ENCODE measurements at regions not wholly inside any gene's neighbourhood (a gene's known extent, or its start where the extent isn't known, plus 50 kb on each side); places are given as distances from the start of the nearest gene placed in this dataset.
"Not testable (repeated sequence)": the region's sequence is repeated elsewhere in the genome, so short reads cannot be mapped to it uniquely, and the experiment has no call there.

- Mint-ChIP-seq H3K27me3 (ENCODE audit: low read depth) (no peaks in the 10 kb centered on the region), H3K27ac (ENCODE audit: unreplicated experiment) (no peak overlapping the region), H3K9me3 (ENCODE audit: low read depth) (peaks cover 22% of the 10 kb centered on the region), H3K36me3 (ENCODE audit: low read depth) (no peaks in the 10 kb centered on the region), H3K4me1 (ENCODE audit: low read depth) (no peaks in the 10 kb centered on the region), H3K4me3 (ENCODE audit: unreplicated experiment) (no peak overlapping the region)
- DNase-seq (ENCODE audit: low spot score): no peak
- no peak for TF ChIP-seq CTCF (IDR thresholded peaks at IDR 0.05)
Observed at GRCh38 chr2:57408587-57408986, 638.0 kb upstream of the VRK2 start.

DNA sequence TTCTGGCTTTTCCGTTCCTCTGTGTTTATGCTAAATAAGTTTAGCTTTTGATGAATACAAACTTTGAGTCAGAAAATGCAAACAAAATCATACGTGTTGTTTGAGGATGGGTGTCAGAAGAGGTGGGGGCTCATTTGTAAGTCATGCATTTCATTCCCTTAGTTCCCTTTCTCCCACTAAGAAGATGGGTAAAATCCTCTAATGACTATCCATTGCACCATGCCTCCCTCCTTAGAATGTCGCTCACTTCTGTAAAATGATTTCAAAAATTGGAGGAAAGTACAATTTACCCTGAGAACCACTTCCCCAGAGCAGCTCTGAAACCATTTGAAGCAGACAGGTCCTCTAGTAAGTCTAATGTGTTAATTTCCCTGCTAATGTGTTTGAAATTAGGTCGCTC is 629.6 kb upstream of the VRK2 start:
- H3K27me3 Mint-ChIP-seq (ENCODE audit: low read depth): peaks cover 6% of the 10 kb centered on the region
- peaks cover 2% of the 10 kb centered on the region for H3K36me3 Mint-ChIP-seq (ENCODE audit: low read depth)
- peaks cover 27% of the 10 kb centered on the region for H3K9me3 Mint-ChIP-seq (ENCODE audit: low read depth)
- no peak for DNase-seq (ENCODE audit: low spot score)
- H3K27ac Mint-ChIP-seq (ENCODE audit: unreplicated experiment): no peak overlapping the region
- H3K4me3 Mint-ChIP-seq (ENCODE audit: unreplicated experiment): no peak overlapping the region
- no peak for TF ChIP-seq CTCF (IDR thresholded peaks at IDR 0.05)
- H3K4me1 Mint-ChIP-seq (ENCODE audit: low read depth): no peaks in the 10 kb centered on the region

DNA sequence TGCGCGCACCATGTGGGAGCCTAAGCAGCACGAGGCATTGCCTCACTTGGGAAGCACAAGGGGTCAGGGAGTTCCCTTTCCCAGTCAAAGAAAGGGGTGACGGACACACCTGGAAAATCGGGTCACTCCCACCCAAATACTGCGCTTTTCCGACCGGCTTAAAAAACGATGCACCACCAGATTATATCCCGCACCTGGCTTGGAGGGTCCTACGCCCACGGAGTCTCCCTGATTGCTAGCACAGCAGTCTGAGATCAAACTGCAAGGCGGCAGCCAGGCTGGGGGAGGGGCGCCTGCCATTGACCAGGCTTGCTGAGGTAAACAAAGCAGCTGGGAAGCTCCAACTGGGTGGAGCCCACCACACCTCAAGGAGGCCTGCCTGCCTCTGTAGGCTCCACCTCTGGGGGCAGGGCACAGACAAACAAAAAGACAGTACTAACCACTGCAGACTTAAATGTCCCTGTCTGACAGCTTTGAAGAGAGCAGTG is 627.7 kb upstream of the VRK2 start:
- not testable (repeated sequence) for H3K36me3 Mint-ChIP-seq (ENCODE audit: low read depth); H3K27ac Mint-ChIP-seq (ENCODE audit: unreplicated experiment); H3K27me3 Mint-ChIP-seq (ENCODE audit: low read depth); H3K9me3 Mint-ChIP-seq (ENCODE audit: low read depth); DNase-seq (ENCODE audit: low spot score); H3K4me3 Mint-ChIP-seq (ENCODE audit: unreplicated experiment); H3K4me1 Mint-ChIP-seq (ENCODE audit: low read depth)

- Mint-ChIP-seq H3K27ac (ENCODE audit: unreplicated experiment) (no peak overlapping the region), H3K36me3 (ENCODE audit: low read depth) (no peaks in the 10 kb centered on the region), H3K9me3 (ENCODE audit: low read depth) (no peaks in the 10 kb centered on the region), H3K4me1 (ENCODE audit: low read depth) (no peaks in the 10 kb centered on the region), H3K27me3 (ENCODE audit: low read depth) (peaks cover 7% of the 10 kb centered on the region), H3K4me3 (ENCODE audit: unreplicated experiment) (no peak overlapping the region)
- no peak for DNase-seq (ENCODE audit: low spot score)
- no peak for TF ChIP-seq CTCF (IDR thresholded peaks at IDR 0.05)
Observed at GRCh38 chr2:57429831-57430230, 616.8 kb upstream of the VRK2 start.

GRCh38 chr2:57432528-57432927 is 614.1 kb upstream of the VRK2 start:
- TF ChIP-seq CTCF (IDR thresholded peaks at IDR 0.05): no peak
- Mint-ChIP-seq H3K9me3 (ENCODE audit: low read depth) (no peaks in the 10 kb centered on the region), H3K27me3 (ENCODE audit: low read depth) (peaks cover 17% of the 10 kb centered on the region), H3K4me1 (ENCODE audit: low read depth) (no peaks in the 10 kb centered on the region), H3K36me3 (ENCODE audit: low read depth) (no peaks in the 10 kb centered on the region), H3K27ac (ENCODE audit: unreplicated experiment) (no peak overlapping the region), H3K4me3 (ENCODE audit: unreplicated experiment) (no peak overlapping the region)
- no peak for DNase-seq (ENCODE audit: low spot score)

DNA sequence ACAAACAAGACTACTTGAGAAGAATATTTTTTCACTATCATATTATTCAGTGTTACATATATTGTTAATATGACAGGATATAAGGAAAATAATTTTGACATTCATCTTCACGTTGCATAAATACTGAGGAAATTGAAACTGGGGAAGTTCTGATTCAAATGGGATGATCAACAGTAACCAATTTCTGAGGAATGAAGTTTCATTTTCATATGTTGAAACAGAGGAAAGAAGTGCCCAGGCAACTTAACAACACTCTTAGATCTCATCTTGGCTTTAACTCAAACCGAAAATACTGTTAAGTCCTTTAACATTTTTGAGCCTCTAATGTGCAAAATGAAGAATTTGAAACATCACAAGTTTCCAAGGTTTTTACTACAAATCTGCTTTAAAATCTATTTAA is 612.2 kb upstream of the VRK2 start:
- DNase-seq (ENCODE audit: low spot score): no peak
- no peak for TF ChIP-seq CTCF (IDR thresholded peaks at IDR 0.05)
- H3K27me3 Mint-ChIP-seq (ENCODE audit: low read depth): peaks cover 17% of the 10 kb centered on the region
- H3K4me1 Mint-ChIP-seq (ENCODE audit: low read depth): no peaks in the 10 kb centered on the region
- no peaks in the 10 kb centered on the region for H3K9me3 Mint-ChIP-seq (ENCODE audit: low read depth)
- H3K36me3 Mint-ChIP-seq (ENCODE audit: low read depth): no peaks in the 10 kb centered on the region
- H3K4me3 Mint-ChIP-seq (ENCODE audit: unreplicated experiment): no peak overlapping the region
- no peak overlapping the region for H3K27ac Mint-ChIP-seq (ENCODE audit: unreplicated experiment)
